ENCODE measurements at regions not wholly inside any gene's neighbourhood (a gene's known extent, or its start where the extent isn't known, plus 50 kb on each side); places are given as distances from the start of the nearest gene placed in this dataset.

- no peak for DNase-seq (ENCODE audit: low read depth, low spot score)
These were observed 119.2 kb downstream of the VAPA start for GRCh38 chr18:10033016-10033399.

- no peak for DNase-seq (ENCODE audit: low read depth, low spot score)
These were observed 121.6 kb downstream of the VAPA start for GRCh38 chr18:10035281-10035991.

GRCh38 chr18:10036479-10036878, 122.7 kb downstream of the VAPA start:
- DNase-seq (ENCODE audit: low read depth, low spot score): no peak

DNA sequence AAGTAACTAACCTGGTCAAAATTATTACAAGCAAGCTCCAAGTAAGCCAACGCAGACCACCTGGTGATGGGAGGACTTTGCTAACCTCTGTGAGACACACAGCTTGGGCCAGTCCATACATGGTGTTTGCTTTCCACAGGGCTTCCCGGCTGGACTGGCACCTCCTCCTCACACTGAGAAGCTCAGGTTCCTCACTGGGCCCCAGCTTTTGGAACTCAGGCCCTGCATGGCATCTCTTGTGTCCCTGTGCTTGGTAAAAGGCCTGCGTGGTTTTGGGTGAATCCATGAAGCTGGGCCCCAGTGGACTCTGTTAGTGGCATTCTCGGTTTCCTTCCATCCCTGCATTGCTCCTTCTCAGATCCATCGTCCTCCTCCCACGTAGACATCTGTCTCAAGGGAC, 123.4 kb downstream of the VAPA start:
- no peak for DNase-seq (ENCODE audit: low read depth, low spot score)

DNA sequence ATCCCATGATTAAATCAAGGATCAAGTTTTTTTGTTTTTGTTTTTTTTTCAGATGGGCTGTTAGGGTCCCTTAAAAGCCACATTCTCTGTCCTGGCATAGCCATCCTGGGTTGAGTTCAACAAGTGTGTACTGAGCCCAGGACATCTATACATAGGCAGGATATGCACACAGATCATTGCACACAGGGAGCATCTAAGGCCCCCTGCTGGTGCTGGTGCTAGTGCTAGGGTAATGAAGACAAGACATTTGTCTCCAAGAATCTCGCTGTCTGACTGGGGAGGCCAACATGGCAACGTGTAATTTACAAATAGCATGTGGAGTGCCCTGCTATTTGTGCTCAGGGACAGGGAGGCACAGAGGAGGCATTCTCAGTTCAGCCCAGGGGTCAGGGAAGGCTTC, 124.5 kb downstream of the VAPA start:
- DNase-seq (ENCODE audit: low read depth, low spot score): no peak

GRCh38 chr18:10040287-10041011, 126.6 kb downstream of the VAPA start:
- DNase-seq (ENCODE audit: low read depth, low spot score): no peak

DNA sequence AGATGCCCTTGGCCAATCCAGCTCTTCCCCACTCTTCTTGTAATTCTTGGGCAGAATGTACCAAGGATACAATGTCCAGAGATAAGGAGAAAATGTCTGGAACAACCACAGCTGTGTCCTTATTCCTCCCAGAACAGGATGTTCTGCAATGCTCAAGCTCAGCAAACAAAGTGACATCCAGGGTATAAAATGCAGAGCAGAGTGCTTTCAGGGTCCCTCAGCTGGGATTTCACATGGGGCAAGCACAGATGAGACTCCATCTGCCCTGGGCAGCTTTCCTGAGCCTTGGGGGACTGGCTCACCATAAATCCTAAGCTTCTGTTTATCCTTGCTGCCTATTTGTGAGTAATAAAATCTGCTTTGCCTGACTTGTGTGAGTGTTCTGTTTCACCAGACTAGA, 127.4 kb downstream of the VAPA start:
- no peak for DNase-seq (ENCODE audit: low read depth, low spot score)

DNA sequence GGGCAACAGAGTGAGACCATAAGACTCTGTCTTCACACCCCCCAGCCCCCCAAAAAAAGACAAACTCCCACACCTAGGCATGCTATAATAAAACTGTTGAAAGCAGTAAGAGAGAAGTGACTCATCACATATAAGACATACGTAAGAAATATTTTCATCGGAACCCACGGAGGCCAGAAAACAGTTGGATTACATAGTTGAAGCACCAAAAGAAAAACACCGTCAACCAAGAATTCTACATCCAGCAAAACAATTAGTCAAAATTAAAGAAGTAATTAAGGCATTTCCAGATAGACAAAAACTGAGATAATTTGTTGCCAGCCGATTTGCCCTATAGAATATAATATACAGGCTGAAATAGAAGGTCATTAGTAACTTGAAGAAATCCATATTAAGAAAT, 128.7 kb downstream of the VAPA start:
- DNase-seq (ENCODE audit: low read depth, low spot score): no peak

DNA sequence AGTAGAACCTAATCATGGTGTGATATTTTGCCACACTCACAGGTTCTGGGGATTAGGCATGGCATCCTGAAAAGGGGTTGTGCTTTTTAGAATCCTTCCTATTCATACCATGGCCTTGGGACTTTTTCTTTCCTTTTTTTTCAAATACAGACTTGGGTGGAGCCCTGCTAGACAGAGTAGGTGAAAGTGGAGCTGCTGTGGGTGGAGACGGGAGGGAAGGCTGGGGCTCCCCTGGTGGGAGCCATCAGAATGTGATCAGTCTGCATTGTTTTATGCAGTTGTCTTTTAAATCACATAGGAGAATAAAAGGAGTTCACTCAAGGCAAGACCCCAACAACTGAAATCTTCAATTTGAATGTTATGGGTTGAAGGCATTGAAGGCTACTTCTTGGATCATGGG, 130.2 kb downstream of the VAPA start:
- no peak for DNase-seq (ENCODE audit: low read depth, low spot score)

GRCh38 chr18:10045296-10045891, 131.6 kb downstream of the VAPA start:
- DNase-seq (ENCODE audit: low read depth, low spot score): no peak

DNA sequence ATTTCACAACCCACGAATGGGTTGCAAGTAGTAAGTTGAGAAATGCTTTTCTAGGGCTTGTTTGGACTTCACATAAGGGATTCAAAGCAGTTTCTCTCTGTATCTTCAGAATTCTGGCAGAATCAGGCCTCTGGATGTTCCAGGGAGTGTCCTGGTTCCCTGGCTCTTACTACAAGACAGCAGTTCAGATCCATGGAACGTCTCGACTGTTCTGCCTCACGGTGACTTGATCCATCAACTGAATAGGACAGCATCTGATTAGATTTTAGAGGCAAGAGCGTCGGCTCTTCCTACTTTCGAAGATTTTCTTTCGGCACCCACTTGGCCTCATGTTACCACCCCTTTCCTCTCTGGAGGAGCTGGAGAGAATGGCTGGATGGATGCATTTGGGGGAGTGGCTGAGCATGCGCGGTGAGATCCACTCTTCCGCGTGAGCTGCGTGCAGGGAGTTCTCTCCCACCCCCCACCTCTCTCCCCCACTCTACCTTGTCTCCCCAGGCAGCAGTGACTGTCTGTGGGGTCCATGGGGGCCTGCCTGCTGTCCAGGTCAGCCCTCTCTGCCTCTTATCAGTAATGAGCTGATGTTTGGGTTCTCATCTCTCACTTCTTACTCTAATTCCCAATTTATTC, 132.5 kb downstream of the VAPA start:
- DNase-seq (ENCODE audit: low read depth, low spot score): no peak

- DNase-seq (ENCODE audit: low read depth, low spot score): peak; percentile 69
These were observed 133.4 kb downstream of the VAPA start for GRCh38 chr18:10047237-10047636.

DNA sequence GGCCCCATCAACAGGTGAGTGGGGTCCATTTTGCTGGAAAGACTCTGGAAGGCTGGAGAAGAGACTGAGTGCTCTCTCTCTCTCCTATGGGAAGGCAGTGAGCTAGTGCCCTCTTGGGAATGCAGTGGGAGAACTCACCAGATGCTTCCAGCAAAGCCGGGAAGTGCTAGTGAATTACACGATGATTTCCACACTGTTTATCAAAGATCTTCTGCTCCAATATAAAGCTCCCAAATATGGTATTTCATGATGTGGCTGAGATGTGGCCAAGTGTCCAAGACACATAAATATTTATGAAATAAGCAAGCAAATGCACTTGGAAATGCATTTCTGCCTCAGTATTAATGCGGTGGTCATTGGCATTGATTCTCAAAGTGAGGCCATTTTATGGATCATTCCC, 135.9 kb downstream of the VAPA start:
- no peak for DNase-seq (ENCODE audit: low read depth, low spot score)

- no peak for DNase-seq (ENCODE audit: low read depth, low spot score)
These were observed 137.1 kb downstream of the VAPA start for GRCh38 chr18:10050956-10051355.

- DNase-seq (ENCODE audit: low read depth, low spot score): peak; percentile 71
These were observed 138.2 kb downstream of the VAPA start for GRCh38 chr18:10051877-10052631.

DNA sequence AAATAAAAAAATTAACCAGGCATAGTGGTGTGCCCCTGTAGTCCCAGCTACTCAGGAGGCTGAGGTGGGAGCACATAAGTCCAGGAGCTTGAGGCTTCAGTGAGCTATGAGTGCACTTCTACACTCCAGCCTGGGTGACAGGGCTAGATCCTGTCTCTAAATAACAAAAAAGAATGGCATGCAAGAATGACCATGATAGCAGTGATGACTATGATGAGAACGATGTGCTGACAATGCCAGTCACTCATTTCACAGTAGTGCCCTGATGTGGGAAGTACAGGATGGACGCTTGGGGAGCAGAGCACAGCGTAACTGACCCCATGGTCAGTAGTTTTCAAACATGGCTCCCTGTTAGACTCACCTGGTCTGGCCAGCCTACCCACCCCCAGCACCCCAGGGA, 139.1 kb downstream of the VAPA start:
- no peak for DNase-seq (ENCODE audit: low read depth, low spot score)

- no peak for DNase-seq (ENCODE audit: low read depth, low spot score)
These were observed 140.0 kb downstream of the VAPA start for GRCh38 chr18:10053861-10054260.

DNA sequence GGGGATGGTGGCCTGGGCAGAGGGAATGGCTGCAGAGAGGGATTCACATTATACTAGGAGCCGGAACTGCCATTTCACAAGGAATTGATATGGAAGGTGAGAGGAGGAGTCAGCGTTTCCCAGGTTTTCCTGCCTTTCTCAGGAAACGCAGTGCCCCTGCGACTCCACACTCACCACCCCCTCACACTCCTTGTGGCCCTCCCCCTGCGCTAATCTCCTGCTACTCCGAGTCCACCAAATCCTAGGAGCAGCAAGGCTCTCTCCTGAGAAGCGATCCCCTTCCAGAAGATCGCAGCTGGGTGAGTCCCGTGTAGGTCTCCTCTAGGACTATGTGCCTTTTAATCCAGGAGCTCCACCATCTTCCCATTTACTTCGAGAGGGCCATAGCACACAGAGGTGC, 140.6 kb downstream of the VAPA start:
- no peak for DNase-seq (ENCODE audit: low read depth, low spot score)

GRCh38 chr18:10055125-10055750, 141.4 kb downstream of the VAPA start:
- DNase-seq (ENCODE audit: low read depth, low spot score): no peak

GRCh38 chr18:10056506-10056905, 142.7 kb downstream of the VAPA start:
- no peak for DNase-seq (ENCODE audit: low read depth, low spot score)

DNA sequence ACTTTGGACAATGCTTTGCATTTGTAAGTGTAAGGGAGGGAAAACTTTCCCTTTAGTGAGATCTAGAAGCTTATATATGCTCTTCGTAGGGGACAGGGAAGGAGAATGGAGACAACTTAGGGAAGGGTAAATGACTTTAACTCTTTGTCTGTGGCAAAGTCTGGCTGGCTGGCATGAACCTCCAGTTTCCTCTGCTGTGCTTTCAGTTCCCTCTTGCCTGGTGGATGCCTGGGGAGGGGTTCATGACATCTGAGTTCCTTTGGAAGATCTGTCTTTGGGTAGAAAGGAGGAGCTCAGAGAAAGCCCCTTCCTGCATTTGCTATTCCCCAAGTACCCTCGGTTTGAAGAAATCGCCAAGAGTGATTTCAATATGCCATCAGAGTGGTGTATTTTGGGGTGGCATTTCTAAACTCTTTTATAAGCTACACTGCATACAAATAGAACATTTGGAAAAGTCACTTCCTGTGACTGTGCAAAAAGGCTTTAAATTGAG, 143.6 kb downstream of the VAPA start:
- no peak for DNase-seq (ENCODE audit: low read depth, low spot score)
